ENCODE measurements at regions not wholly inside any gene's neighbourhood (a gene's known extent, or its start where the extent isn't known, plus 50 kb on each side); places are given as distances from the start of the nearest gene placed in this dataset.
A peak's percentile ranks its signal among the peaks of the same experiment; 100 is the strongest.

GRCh38 chr2:239522002-239522739, 121.4 kb upstream of the HDAC4 start:
- DNase-seq: no peak

GRCh38 chr2:239521518-239521815, 120.6 kb upstream of the HDAC4 start:
- DNase-seq: no peak

- no peak for DNase-seq
Observed at GRCh38 chr2:239520811-239521517, 120.1 kb upstream of the HDAC4 start.

- no peak for DNase-seq
Observed at GRCh38 chr2:239519921-239520585, 119.2 kb upstream of the HDAC4 start.

- peak; percentile 17 for DNase-seq
Observed at GRCh38 chr2:239519089-239519920, 118.5 kb upstream of the HDAC4 start.

- no peak for DNase-seq
Observed at GRCh38 chr2:239518286-239519088, 117.7 kb upstream of the HDAC4 start.

GRCh38 chr2:239517686-239518085, 116.9 kb upstream of the HDAC4 start:
- DNase-seq: no peak

- DNase-seq: no peak
Observed at GRCh38 chr2:239516954-239517305, 116.1 kb upstream of the HDAC4 start.

- DNase-seq: no peak
Observed at GRCh38 chr2:239516286-239516953, 115.6 kb upstream of the HDAC4 start.

- DNase-seq: no peak
Observed at GRCh38 chr2:239514754-239515530, 114.1 kb upstream of the HDAC4 start.

GRCh38 chr2:239512054-239512453, 111.2 kb upstream of the HDAC4 start:
- no peak for DNase-seq

GRCh38 chr2:239509373-239510143, 108.7 kb upstream of the HDAC4 start:
- no peak for DNase-seq

GRCh38 chr2:239508261-239508660, 107.4 kb upstream of the HDAC4 start:
- no peak for DNase-seq

- DNase-seq: no peak
Observed at GRCh38 chr2:239507576-239508258, 106.9 kb upstream of the HDAC4 start.

- DNase-seq: no peak
Observed at GRCh38 chr2:239506961-239507360, 106.1 kb upstream of the HDAC4 start.

- no peak for DNase-seq
Observed at GRCh38 chr2:239506101-239506857, 105.5 kb upstream of the HDAC4 start.

- no peak for DNase-seq
Observed at GRCh38 chr2:239504643-239505235, 103.9 kb upstream of the HDAC4 start.

- DNase-seq: no peak
Observed at GRCh38 chr2:239502430-239503186, 101.8 kb upstream of the HDAC4 start.
